WTC11 (cell line): ENCODE measurements at regions not wholly inside any gene's neighbourhood (a gene's known extent, or its start where the extent isn't known, plus 50 kb on each side); places are given as distances from the start of the nearest gene placed in this dataset.

Source experiments
- ELF4 ChIP-seq: sonication (generic); formaldehyde crosslinking; IDR thresholded peaks from 2 replicates; pipeline ENCODE4 v1.8.1; 2022; ENCODE audit warnings: low read depth, mild to moderate bottlenecking, moderate library complexity, missing genetic modification reagents
- KAT7 ChIP-seq: sonication (generic); formaldehyde crosslinking; IDR thresholded peaks from 2 replicates; pipeline ENCODE4 v1.8.1; 2023; ENCODE audit warnings: missing genetic modification reagents, mild to moderate bottlenecking, borderline replicate concordance
- TF ChIP-seq, protein P1 (sequence below): fragments of 200-600 bp; IDR thresholded peaks from 2 replicates; pipeline ENCODE4 v1.8.0; 2022; ENCODE audit warnings: antibody characterized with exemption
- TF ChIP-seq, protein P2 (sequence below): sonication (generic); formaldehyde crosslinking; IDR thresholded peaks from 2 replicates; pipeline ENCODE4 v1.8.1; 2022; ENCODE audit warnings: mild to moderate bottlenecking, missing genetic modification reagents, moderate library complexity, borderline replicate concordance
- TF ChIP-seq, protein P3 (sequence below): sonication (generic); formaldehyde crosslinking; IDR thresholded peaks from 2 replicates; pipeline ENCODE4 v1.8.0; 2022; ENCODE audit warnings: mild to moderate bottlenecking, missing genetic modification reagents
- TF ChIP-seq, protein P4 (sequence below): sonication (generic); formaldehyde crosslinking; IDR thresholded peaks from 2 replicates; pipeline ENCODE4 v1.8.0; 2023; ENCODE audit warnings: missing genetic modification reagents, mild to moderate bottlenecking, borderline replicate concordance

DNA sequence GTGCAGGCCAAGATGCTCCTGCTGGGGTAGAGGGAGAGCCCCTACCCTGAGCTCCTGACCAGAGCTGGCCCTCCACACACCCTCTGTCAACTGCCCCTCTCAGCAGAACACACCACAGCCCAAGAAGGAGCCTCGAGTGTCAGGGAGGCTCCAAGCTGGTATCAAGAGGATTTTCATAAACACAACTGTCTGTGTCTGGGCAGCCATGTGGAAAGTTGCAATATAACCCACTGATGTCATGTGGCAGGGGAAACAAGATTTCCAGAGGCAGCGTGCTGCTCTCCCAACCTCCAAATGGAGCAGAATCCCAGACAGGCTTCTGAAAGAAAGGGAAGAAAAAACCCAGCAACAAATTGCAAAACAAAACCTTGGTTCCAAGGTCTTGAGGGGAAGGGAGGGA lies 569.9 kb downstream of the BUD13 start:
- TF ChIP-seq KAT7 (CRISPR knock-in tag) (no peak), ELF4 (CRISPR knock-in tag) (no peak)
- TF ChIP-seq, protein P1, sequence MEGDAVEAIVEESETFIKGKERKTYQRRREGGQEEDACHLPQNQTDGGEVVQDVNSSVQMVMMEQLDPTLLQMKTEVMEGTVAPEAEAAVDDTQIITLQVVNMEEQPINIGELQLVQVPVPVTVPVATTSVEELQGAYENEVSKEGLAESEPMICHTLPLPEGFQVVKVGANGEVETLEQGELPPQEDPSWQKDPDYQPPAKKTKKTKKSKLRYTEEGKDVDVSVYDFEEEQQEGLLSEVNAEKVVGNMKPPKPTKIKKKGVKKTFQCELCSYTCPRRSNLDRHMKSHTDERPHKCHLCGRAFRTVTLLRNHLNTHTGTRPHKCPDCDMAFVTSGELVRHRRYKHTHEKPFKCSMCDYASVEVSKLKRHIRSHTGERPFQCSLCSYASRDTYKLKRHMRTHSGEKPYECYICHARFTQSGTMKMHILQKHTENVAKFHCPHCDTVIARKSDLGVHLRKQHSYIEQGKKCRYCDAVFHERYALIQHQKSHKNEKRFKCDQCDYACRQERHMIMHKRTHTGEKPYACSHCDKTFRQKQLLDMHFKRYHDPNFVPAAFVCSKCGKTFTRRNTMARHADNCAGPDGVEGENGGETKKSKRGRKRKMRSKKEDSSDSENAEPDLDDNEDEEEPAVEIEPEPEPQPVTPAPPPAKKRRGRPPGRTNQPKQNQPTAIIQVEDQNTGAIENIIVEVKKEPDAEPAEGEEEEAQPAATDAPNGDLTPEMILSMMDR, result no peak
- TF ChIP-seq, protein P2, sequence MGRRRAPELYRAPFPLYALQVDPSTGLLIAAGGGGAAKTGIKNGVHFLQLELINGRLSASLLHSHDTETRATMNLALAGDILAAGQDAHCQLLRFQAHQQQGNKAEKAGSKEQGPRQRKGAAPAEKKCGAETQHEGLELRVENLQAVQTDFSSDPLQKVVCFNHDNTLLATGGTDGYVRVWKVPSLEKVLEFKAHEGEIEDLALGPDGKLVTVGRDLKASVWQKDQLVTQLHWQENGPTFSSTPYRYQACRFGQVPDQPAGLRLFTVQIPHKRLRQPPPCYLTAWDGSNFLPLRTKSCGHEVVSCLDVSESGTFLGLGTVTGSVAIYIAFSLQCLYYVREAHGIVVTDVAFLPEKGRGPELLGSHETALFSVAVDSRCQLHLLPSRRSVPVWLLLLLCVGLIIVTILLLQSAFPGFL (CRISPR knock-in tag), result no peak
- TF ChIP-seq, protein P3, sequence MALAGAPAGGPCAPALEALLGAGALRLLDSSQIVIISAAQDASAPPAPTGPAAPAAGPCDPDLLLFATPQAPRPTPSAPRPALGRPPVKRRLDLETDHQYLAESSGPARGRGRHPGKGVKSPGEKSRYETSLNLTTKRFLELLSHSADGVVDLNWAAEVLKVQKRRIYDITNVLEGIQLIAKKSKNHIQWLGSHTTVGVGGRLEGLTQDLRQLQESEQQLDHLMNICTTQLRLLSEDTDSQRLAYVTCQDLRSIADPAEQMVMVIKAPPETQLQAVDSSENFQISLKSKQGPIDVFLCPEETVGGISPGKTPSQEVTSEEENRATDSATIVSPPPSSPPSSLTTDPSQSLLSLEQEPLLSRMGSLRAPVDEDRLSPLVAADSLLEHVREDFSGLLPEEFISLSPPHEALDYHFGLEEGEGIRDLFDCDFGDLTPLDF, result no peak
- TF ChIP-seq, protein P4, sequence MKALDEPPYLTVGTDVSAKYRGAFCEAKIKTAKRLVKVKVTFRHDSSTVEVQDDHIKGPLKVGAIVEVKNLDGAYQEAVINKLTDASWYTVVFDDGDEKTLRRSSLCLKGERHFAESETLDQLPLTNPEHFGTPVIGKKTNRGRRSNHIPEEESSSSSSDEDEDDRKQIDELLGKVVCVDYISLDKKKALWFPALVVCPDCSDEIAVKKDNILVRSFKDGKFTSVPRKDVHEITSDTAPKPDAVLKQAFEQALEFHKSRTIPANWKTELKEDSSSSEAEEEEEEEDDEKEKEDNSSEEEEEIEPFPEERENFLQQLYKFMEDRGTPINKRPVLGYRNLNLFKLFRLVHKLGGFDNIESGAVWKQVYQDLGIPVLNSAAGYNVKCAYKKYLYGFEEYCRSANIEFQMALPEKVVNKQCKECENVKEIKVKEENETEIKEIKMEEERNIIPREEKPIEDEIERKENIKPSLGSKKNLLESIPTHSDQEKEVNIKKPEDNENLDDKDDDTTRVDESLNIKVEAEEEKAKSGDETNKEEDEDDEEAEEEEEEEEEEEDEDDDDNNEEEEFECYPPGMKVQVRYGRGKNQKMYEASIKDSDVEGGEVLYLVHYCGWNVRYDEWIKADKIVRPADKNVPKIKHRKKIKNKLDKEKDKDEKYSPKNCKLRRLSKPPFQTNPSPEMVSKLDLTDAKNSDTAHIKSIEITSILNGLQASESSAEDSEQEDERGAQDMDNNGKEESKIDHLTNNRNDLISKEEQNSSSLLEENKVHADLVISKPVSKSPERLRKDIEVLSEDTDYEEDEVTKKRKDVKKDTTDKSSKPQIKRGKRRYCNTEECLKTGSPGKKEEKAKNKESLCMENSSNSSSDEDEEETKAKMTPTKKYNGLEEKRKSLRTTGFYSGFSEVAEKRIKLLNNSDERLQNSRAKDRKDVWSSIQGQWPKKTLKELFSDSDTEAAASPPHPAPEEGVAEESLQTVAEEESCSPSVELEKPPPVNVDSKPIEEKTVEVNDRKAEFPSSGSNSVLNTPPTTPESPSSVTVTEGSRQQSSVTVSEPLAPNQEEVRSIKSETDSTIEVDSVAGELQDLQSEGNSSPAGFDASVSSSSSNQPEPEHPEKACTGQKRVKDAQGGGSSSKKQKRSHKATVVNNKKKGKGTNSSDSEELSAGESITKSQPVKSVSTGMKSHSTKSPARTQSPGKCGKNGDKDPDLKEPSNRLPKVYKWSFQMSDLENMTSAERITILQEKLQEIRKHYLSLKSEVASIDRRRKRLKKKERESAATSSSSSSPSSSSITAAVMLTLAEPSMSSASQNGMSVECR (CRISPR knock-in tag), result no peak
